GM23248 (cell line): ENCODE measurements at regions not wholly inside any gene's neighbourhood (a gene's known extent, or its start where the extent isn't known, plus 50 kb on each side); places are given as distances from the start of the nearest gene placed in this dataset.

Experiments used
- DNase-seq: peaks from one replicate; pipeline ENCODE4 v3.0.0-alpha.2; 2015
- H2AFZ ChIP-seq: fragments of 200-600 bp; sonication (generic); 2 replicates; pipeline ENCODE4 v1.6.1; 2016; ENCODE audit warnings: antibody characterized with exemption
- H3F3A ChIP-seq: fragments of 200-600 bp; sonication (generic); 2 replicates; pipeline ENCODE4 v1.6.1; 2016; ENCODE audit warnings: mild to moderate bottlenecking, antibody characterized with exemption, mixed run types; ENCODE audit not compliant: insufficient read depth
- H3K27ac ChIP-seq: fragments of 200-600 bp; sonication (generic); 2 replicates; pipeline ENCODE4 v1.5.1; 2016; ENCODE audit warnings: mild to moderate bottlenecking
- H3K27me3 ChIP-seq: fragments of 200-600 bp; sonication (generic); replicated peaks from 2 replicates; pipeline ENCODE4 v1.6.1; 2016; ENCODE audit warnings: mild to moderate bottlenecking; ENCODE audit not compliant: insufficient read depth
- H3K36me3 ChIP-seq: fragments of 200-600 bp; sonication (generic); 2 replicates; pipeline ENCODE4 v1.6.1; 2016; ENCODE audit warnings: low read depth, mild to moderate bottlenecking
- H3K4me1 ChIP-seq: fragments of 200-600 bp; sonication (generic); 2 replicates; pipeline ENCODE4 v1.6.1; 2016; ENCODE audit warnings: mild to moderate bottlenecking; ENCODE audit not compliant: insufficient read depth
- H3K4me2 ChIP-seq: fragments of 200-600 bp; sonication (generic); one replicate; pipeline ENCODE4 v1.6.1; 2016; ENCODE audit warnings: mild to moderate bottlenecking; ENCODE audit not compliant: unreplicated experiment
- H3K4me3 ChIP-seq: fragments of 200-600 bp; sonication (generic); 2 replicates; pipeline ENCODE4 v1.5.1; 2016; ENCODE audit warnings: mild to moderate bottlenecking
- H3K79me2 ChIP-seq: fragments of 200-600 bp; sonication (generic); 2 replicates; pipeline ENCODE4 v1.6.1; 2016; ENCODE audit warnings: mild to moderate bottlenecking; ENCODE audit not compliant: insufficient read depth
- H3K9ac ChIP-seq: fragments of 200-600 bp; sonication (generic); 2 replicates; pipeline ENCODE4 v1.6.1; 2016; ENCODE audit warnings: mild to moderate bottlenecking
- H3K9me2 ChIP-seq: fragments of 200-600 bp; sonication (generic); 2 replicates; pipeline ENCODE4 v1.6.1; 2016; ENCODE audit warnings: mixed run types, mild to moderate bottlenecking, moderate library complexity; ENCODE audit not compliant: insufficient read depth
- H3K9me3 ChIP-seq: fragments of 200-600 bp; sonication (generic); one replicate; pipeline ENCODE4 v1.6.1; 2017; ENCODE audit warnings: low read depth
- H4K20me1 ChIP-seq: fragments of 200-600 bp; sonication (generic); 2 replicates; pipeline ENCODE4 v1.6.0; 2016; ENCODE audit not compliant: insufficient read depth
- EZH2 ChIP-seq: fragments of 200-600 bp; sonication (generic); IDR thresholded peaks from 2 replicates; pipeline ENCODE4 v1.6.1; 2018; ENCODE audit warnings: antibody characterized with exemption, mild to moderate bottlenecking; ENCODE audit not compliant: insufficient read depth, poor library complexity, severe bottlenecking
- EZH2phosphoT487 ChIP-seq: fragments of 200-600 bp; sonication (generic); IDR thresholded peaks from 2 replicates; pipeline ENCODE4 v1.6.1; 2018; ENCODE audit warnings: antibody characterized with exemption, moderate library complexity, mild to moderate bottlenecking, low read depth; ENCODE audit not compliant: insufficient read depth
- WGBS, 2 experiments: methylation state at CpG; one replicate each; pipeline ENCODE4 v1.1.6; 2015 to 2017; ENCODE audit warnings: low lambda C conversion rate in 2 of 2, low coverage in 1 of 2; ENCODE audit errors: missing lambda C conversion rate in 2 of 2; 5-methylcytosine and 5-hydroxymethylcytosine counted together
- in situ Hi-C: fragments of 300-500 bp; cut with MboI; formaldehyde crosslinking; loops from 2 replicates; pipeline ENCODE4 v1.15.0; 2020

- H3K36me3 ChIP-seq: no peaks in the 10 kb centered on the region
Measured at GRCh38 chr2:78127424-78127823, 605.2 kb upstream of the LRRTM4 start.

GRCh38 chr2:78132391-78133370 lies 610.5 kb upstream of the LRRTM4 start:
- H3F3A ChIP-seq: no peaks in the 10 kb centered on the region
- TF ChIP-seq EZH2 (no peak), EZH2phosphoT487 (no peak)
- no peak overlapping the region for H3K9ac ChIP-seq
- no peak overlapping the region for H3K4me2 ChIP-seq
- no peak overlapping the region for H3K27ac ChIP-seq
- in situ Hi-C loops: no loop called here
- no peaks in the 10 kb centered on the region for H3K27me3 ChIP-seq
- WGBS, 2 experiments: 11 to 16% methylated on average over 4 of the region's 4 CpGs
- H4K20me1 ChIP-seq: no peaks in the 10 kb centered on the region
- H3K36me3 ChIP-seq: no peaks in the 10 kb centered on the region
- no peaks in the 10 kb centered on the region for H3K9me3 ChIP-seq
- H3K4me3 ChIP-seq: no peak overlapping the region
- no peaks in the 10 kb centered on the region for H3K9me2 ChIP-seq
- no peaks in the 10 kb centered on the region for H3K79me2 ChIP-seq
- DNase-seq: no peak
- no peaks in the 10 kb centered on the region for H3K4me1 ChIP-seq
- no peak overlapping the region for H2AFZ ChIP-seq

More at GRCh38 chr2:78127424-78127823, 605.2 kb upstream of the LRRTM4 start:
- Histone ChIP-seq H4K20me1 (no peaks in the 10 kb centered on the region), H3K27me3 (no peaks in the 10 kb centered on the region), H3F3A (no peaks in the 10 kb centered on the region), H3K27ac (no peak overlapping the region), H3K9ac (no peak overlapping the region), H3K4me2 (no peak overlapping the region), H3K9me3 (peaks cover 3% of the 10 kb centered on the region), H3K4me1 (no peaks in the 10 kb centered on the region), H3K4me3 (no peak overlapping the region), H3K79me2 (no peaks in the 10 kb centered on the region), H3K9me2 (no peaks in the 10 kb centered on the region), H2AFZ (no peak overlapping the region)
- TF ChIP-seq EZH2phosphoT487: no peak
- TF ChIP-seq EZH2: no peak
- in situ Hi-C loops: no loop called here
- no peak for DNase-seq
- WGBS, 2 experiments: 2 to 7% methylated on average over 4 of the region's 4 CpGs

- Histone ChIP-seq H3F3A (no peaks in the 10 kb centered on the region), H3K27ac (no peak overlapping the region), H3K36me3 (no peaks in the 10 kb centered on the region), H4K20me1 (no peaks in the 10 kb centered on the region), H3K9me3 (no peaks in the 10 kb centered on the region), H3K79me2 (no peaks in the 10 kb centered on the region), H3K4me2 (no peak overlapping the region), H3K4me3 (no peak overlapping the region), H2AFZ (no peak overlapping the region), H3K9me2 (no peaks in the 10 kb centered on the region), H3K9ac (no peak overlapping the region), H3K27me3 (no peaks in the 10 kb centered on the region), H3K4me1 (no peaks in the 10 kb centered on the region)
- in situ Hi-C loops: no loop called here
- DNase-seq: no peak
- WGBS, 2 experiments: 35 to 41% methylated on average over 9 of the region's 9 CpGs
- TF ChIP-seq EZH2: no peak
- TF ChIP-seq EZH2phosphoT487: no peak
Measured at GRCh38 chr2:78145395-78145996, 623.3 kb upstream of the LRRTM4 start.

GRCh38 chr2:78145997-78146722 lies 624.0 kb upstream of the LRRTM4 start:
- no peaks in the 10 kb centered on the region for H3K4me1 ChIP-seq
- TF ChIP-seq EZH2: no peak
- TF ChIP-seq EZH2phosphoT487: no peak
- H3K27me3 ChIP-seq: no peaks in the 10 kb centered on the region
- no peak overlapping the region for H2AFZ ChIP-seq
- H3K27ac ChIP-seq: no peak overlapping the region
- in situ Hi-C loops: no loop called here
- no peak for DNase-seq
- no peaks in the 10 kb centered on the region for H3K79me2 ChIP-seq
- H3K9me2 ChIP-seq: no peaks in the 10 kb centered on the region
- 29 to 38% methylated on average over 8 of the region's 9 CpGs for WGBS, 2 experiments
- no peaks in the 10 kb centered on the region for H3K36me3 ChIP-seq
- no peaks in the 10 kb centered on the region for H4K20me1 ChIP-seq
- no peaks in the 10 kb centered on the region for H3F3A ChIP-seq
- H3K9me3 ChIP-seq: no peaks in the 10 kb centered on the region
- H3K4me3 ChIP-seq: no peak overlapping the region
- H3K4me2 ChIP-seq: no peak overlapping the region
- H3K9ac ChIP-seq: no peak overlapping the region
